ENCODE measurements at regions not wholly inside any gene's neighbourhood (a gene's known extent, or its start where the extent isn't known, plus 50 kb on each side); places are given as distances from the start of the nearest gene placed in this dataset.

- TF ChIP-seq POLR2A (IDR thresholded peaks at IDR 0.05; ENCODE audit: low read depth, low read length) = no peak
- no peak for FAIRE-seq
- DNase-seq (ENCODE audit: insufficient read length, low spot score) = no peak
These were observed 272.3 kb downstream of the HS3ST3A1 start for GRCh38 chr17:13329421-13329820.

GRCh38 chr17:13323990-13324389 is 277.7 kb downstream of the HS3ST3A1 start:
- DNase-seq (ENCODE audit: insufficient read length, low spot score) = no peak
- no peak for FAIRE-seq
- TF ChIP-seq POLR2A (IDR thresholded peaks at IDR 0.05; ENCODE audit: low read depth, low read length) = no peak

GRCh38 chr17:13321951-13322701 is 279.6 kb downstream of the HS3ST3A1 start:
- FAIRE-seq = no peak
- no peak for TF ChIP-seq POLR2A (IDR thresholded peaks at IDR 0.05; ENCODE audit: low read depth, low read length)

GRCh38 chr17:13320046-13320785 is 281.5 kb downstream of the HS3ST3A1 start:
- FAIRE-seq (no peak), DNase-seq (ENCODE audit: insufficient read length, low spot score) (no peak)

More at GRCh38 chr17:13321951-13322701, 279.6 kb downstream of the HS3ST3A1 start:
- no peak for DNase-seq (ENCODE audit: insufficient read length, low spot score)

GRCh38 chr17:13316657-13317056 is 285.1 kb downstream of the HS3ST3A1 start:
- no peak for TF ChIP-seq POLR2A (IDR thresholded peaks at IDR 0.05; ENCODE audit: low read depth, low read length)
- no peak for FAIRE-seq
- DNase-seq (ENCODE audit: insufficient read length, low spot score) = no peak

More at GRCh38 chr17:13320046-13320785, 281.5 kb downstream of the HS3ST3A1 start:
- no peak for TF ChIP-seq POLR2A (IDR thresholded peaks at IDR 0.05; ENCODE audit: low read depth, low read length)

- no peak for FAIRE-seq
- TF ChIP-seq POLR2A (IDR thresholded peaks at IDR 0.05; ENCODE audit: low read depth, low read length) = no peak
- DNase-seq (ENCODE audit: insufficient read length, low spot score) = no peak
These were observed 290.4 kb downstream of the HS3ST3A1 start for GRCh38 chr17:13311306-13311705.

GRCh38 chr17:13310858-13311257 is 290.9 kb downstream of the HS3ST3A1 start:
- no peak for FAIRE-seq
- DNase-seq (ENCODE audit: insufficient read length, low spot score) = no peak
- TF ChIP-seq POLR2A (IDR thresholded peaks at IDR 0.05; ENCODE audit: low read depth, low read length) = no peak

GRCh38 chr17:13306310-13306962 is 288.6 kb upstream of the ELAC2 start:
- peak; percentile 87 for FAIRE-seq
- TF ChIP-seq POLR2A (IDR thresholded peaks at IDR 0.05; ENCODE audit: low read depth, low read length) = no peak
- peak; percentile 42 for DNase-seq (ENCODE audit: insufficient read length, low spot score)

- no peak for TF ChIP-seq POLR2A (IDR thresholded peaks at IDR 0.05; ENCODE audit: low read depth, low read length)
- no peak for FAIRE-seq
- DNase-seq (ENCODE audit: insufficient read length, low spot score) = no peak
These were observed 285.2 kb upstream of the ELAC2 start for GRCh38 chr17:13302983-13303382.

GRCh38 chr17:13302419-13302818 is 284.6 kb upstream of the ELAC2 start:
- DNase-seq (ENCODE audit: insufficient read length, low spot score) (no peak), FAIRE-seq (no peak)
- TF ChIP-seq POLR2A (IDR thresholded peaks at IDR 0.05; ENCODE audit: low read depth, low read length) = no peak

- FAIRE-seq (no peak), DNase-seq (ENCODE audit: insufficient read length, low spot score) (no peak)
- TF ChIP-seq POLR2A (IDR thresholded peaks at IDR 0.05; ENCODE audit: low read depth, low read length) = no peak
These were observed 279.4 kb upstream of the ELAC2 start for GRCh38 chr17:13297183-13297582.

GRCh38 chr17:13293421-13293820 is 275.6 kb upstream of the ELAC2 start:
- no peak for TF ChIP-seq POLR2A (IDR thresholded peaks at IDR 0.05; ENCODE audit: low read depth, low read length)
- FAIRE-seq (no peak), DNase-seq (ENCODE audit: insufficient read length, low spot score) (no peak)

GRCh38 chr17:13292291-13292690 is 274.5 kb upstream of the ELAC2 start:
- no peak for FAIRE-seq
- DNase-seq (ENCODE audit: insufficient read length, low spot score) = no peak
- no peak for TF ChIP-seq POLR2A (IDR thresholded peaks at IDR 0.05; ENCODE audit: low read depth, low read length)

GRCh38 chr17:13288248-13288647 is 270.4 kb upstream of the ELAC2 start:
- FAIRE-seq = no peak
- no peak for TF ChIP-seq POLR2A (IDR thresholded peaks at IDR 0.05; ENCODE audit: low read depth, low read length)
- DNase-seq (ENCODE audit: insufficient read length, low spot score) = no peak

All from H54 (cell line).